HUES6 (cell line): ENCODE measurements at regions not wholly inside any gene's neighbourhood (a gene's known extent, or its start where the extent isn't known, plus 50 kb on each side); places are given as distances from the start of the nearest gene placed in this dataset.
A peak's percentile ranks its signal among the peaks of the same experiment; 100 is the strongest.
"Not testable (repeated sequence)": the region's sequence is repeated elsewhere in the genome, so short reads cannot be mapped to it uniquely, and the experiment has no call there.

Experiments used
- H3K27ac ChIP-seq: 2 replicates; pipeline ENCODE4 v1.7.0; 2013; ENCODE audit warnings: low read depth, mild to moderate bottlenecking, low read length, inconsistent platforms
- H3K27me3 ChIP-seq: 2 replicates; pipeline ENCODE4 v1.6.1; 2013; ENCODE audit warnings: low read length; ENCODE audit not compliant: control insufficient read depth, insufficient read depth
- H3K36me3 ChIP-seq: 2 replicates; pipeline ENCODE4 v1.6.1; 2013; ENCODE audit warnings: low read length; ENCODE audit not compliant: control insufficient read depth, insufficient read depth
- H3K4me1 ChIP-seq: 2 replicates; pipeline ENCODE4 v1.6.1; 2013; ENCODE audit warnings: low read length; ENCODE audit not compliant: control insufficient read depth, insufficient read depth
- H3K4me3 ChIP-seq: 2 replicates; pipeline ENCODE4 v1.5.1; 2013; ENCODE audit warnings: low read depth, low read length
- H3K9ac ChIP-seq: one replicate; pipeline ENCODE4 v1.6.1; 2013; ENCODE audit warnings: mild to moderate bottlenecking, low read length
- H3K9me3 ChIP-seq: 2 replicates; pipeline ENCODE4 v1.6.1; 2013; ENCODE audit warnings: low read depth, low read length; ENCODE audit not compliant: control insufficient read depth, insufficient read depth

DNA sequence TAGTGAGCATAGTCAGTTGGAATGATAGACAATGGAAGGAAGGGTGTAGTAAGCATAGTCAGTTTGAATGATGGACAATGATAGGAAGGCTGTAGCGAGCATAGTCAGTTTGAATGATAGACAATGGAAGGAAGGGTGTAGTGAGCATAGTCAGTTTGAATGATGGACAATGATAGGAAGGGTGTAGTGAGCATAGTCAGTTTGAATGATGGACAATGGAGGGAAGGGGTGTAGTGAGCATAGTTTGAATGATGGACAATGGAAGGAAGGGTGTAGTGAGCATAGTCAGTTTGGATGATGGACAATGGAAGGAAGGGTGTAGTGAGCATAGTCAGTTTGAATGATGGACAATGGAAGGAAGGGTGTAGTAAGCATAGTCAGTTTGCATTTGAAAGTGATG lies 755.8 kb upstream of the TPTE start:
- not testable (repeated sequence) for H3K27ac ChIP-seq, H3K9ac ChIP-seq, H3K4me1 ChIP-seq, H3K27me3 ChIP-seq, H3K36me3 ChIP-seq, H3K4me3 ChIP-seq
- H3K9me3 ChIP-seq = peaks cover 88% of the 10 kb centered on the region

DNA sequence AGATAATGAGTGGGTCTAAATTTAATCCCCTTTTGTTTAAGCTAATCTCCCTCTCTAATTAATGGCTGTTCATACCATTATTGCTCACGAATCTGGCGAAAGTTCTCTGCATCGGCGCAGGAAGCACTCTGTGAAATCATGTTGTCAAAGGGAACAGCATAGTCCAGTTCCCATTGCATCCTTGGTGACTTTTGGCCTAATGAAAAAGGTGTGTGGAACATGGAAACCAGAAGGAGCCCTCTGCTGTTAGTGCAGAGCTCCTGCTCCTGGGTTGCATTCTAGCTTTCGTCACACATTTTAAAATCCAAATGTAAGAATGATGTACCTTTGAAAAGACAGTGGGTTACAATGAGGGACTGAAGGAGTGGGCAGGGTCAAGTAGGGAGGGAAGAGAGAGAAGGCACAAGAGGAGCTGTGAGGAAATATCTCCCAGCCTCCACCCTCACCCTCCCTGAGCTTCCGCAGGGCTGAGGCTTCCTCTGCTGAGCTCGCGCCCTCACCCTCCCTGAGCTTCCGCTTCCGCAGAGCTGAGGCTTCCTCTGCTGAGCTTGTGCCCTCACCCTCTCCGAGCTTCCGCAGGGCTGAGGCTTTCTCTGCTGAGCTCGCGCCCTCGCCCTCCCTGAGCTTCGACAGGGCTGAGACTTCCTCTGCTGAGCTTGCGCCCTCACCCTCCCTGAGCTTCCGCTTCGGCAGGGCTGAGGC lies 754.3 kb upstream of the TPTE start:
- not testable (repeated sequence) for H3K4me1 ChIP-seq, H3K9ac ChIP-seq, H3K36me3 ChIP-seq, H3K27ac ChIP-seq, H3K27me3 ChIP-seq
- H3K9me3 ChIP-seq = peaks cover 89% of the 10 kb centered on the region
- 0 out of 2 replicates have a peak overlapping the region, but pooled peaks have one; percentile 4 for H3K4me3 ChIP-seq

DNA sequence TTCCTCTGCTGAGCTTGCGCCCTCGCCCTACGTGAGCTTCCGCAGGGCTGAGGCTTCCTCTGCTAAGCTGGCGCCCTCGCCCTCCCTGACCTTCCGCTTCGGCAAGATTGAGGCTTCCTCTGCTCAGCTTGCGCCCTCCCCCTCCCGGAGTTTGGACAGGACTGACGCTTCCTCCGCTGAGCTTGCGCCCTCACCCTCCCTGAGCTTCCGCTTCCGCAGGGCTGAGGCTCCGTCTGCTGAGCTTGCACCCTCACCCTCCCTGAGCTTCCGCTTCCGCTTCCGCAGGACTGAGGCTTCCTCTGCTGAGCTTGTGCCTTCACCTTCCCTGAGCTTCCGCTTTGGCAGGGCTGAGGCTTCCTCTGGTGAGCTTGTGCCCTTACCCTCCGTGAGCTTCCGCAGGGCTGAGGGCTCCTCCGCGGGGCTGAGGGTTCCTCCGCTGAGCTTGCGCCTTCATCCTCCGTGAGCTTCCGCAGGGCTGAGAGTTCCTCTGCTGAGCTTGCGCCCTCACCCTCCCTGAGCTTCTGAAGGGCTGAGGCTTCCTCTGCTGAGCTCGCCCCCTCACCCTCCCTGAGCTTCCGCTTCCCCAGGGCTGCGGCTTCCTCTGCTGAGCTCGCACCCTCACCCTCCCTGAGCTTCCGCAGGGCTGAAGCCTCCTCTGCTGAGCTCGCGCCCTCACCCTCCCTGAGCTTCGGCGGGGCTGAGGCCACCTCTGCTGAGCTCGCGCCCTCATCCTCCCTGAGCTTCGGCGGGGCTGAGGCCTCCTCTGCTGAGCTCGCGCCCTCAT lies 753.6 kb upstream of the TPTE start:
- no peaks in the 10 kb centered on the region for H3K4me1 ChIP-seq
- H3K9ac ChIP-seq = no peak overlapping the region
- H3K27ac ChIP-seq = no peak overlapping the region
- peaks cover 91% of the 10 kb centered on the region for H3K9me3 ChIP-seq
- H3K27me3 ChIP-seq = no peaks in the 10 kb centered on the region; the same call in 1 of the 2 replicates
- H3K4me3 ChIP-seq = 0 out of 2 replicates have a peak overlapping the region, but pooled peaks have one; percentile 4
- no peaks in the 10 kb centered on the region for H3K36me3 ChIP-seq

DNA sequence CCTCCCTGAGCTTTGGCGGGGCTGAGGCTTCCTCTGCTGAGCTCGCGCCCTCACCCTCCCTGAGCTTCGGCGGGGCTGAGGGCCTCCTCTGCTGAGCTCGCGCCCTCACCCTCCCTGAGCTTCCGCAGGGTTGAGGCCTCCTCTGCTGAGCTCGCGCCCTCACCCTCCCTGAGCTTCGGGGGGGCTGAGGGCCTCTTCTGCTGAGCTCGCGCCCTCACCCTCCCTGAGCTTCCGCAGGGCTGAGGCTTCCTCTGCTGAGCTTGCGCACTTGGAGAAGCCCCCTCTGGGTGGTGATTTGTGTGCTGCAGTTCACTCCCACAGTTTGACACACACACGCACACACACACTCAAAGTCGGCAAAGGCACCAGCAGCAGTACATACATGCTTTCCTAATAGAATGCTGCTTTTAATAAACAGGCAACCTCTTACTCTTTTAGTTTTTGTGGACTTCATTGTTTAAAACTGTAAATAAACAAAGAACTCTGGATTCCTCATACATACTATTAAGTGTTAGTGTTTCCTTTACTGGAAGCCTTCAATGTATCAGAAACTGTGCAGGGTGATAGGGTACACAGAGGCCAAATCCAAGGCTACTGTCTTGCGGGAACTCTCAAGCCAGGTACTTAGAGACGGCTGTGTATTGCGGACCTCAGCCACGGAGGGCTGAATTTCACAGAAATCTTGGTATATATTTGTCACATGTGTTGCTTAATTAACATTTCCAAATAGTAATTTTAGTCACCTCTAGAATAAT lies 752.8 kb upstream of the TPTE start:
- not testable (repeated sequence) for H3K27me3 ChIP-seq, H3K27ac ChIP-seq, H3K4me1 ChIP-seq, H3K36me3 ChIP-seq, H3K9ac ChIP-seq, H3K4me3 ChIP-seq
- peaks cover 91% of the 10 kb centered on the region for H3K9me3 ChIP-seq

DNA sequence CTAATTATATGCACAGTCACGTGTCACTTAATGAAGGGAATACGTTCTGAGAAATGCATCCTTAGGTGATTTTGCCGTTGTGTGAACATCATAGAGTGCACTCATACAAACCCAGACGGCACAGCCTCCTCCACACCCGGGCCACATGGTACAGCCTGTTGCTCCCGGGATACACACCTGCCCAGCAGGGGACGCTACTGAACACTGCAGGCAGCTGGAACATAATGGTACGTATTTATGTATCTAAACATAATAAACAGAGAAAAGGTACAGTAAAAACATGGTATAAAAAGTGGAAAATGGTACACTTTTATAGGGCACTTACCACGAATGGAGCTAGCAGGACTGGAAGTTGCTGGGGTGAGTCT lies 752.3 kb upstream of the TPTE start:
- H3K9ac ChIP-seq, H3K27ac ChIP-seq, H3K27me3 ChIP-seq, H3K36me3 ChIP-seq, H3K4me3 ChIP-seq, H3K4me1 ChIP-seq: not testable (repeated sequence)
- H3K9me3 ChIP-seq = peaks cover 87% of the 10 kb centered on the region

DNA sequence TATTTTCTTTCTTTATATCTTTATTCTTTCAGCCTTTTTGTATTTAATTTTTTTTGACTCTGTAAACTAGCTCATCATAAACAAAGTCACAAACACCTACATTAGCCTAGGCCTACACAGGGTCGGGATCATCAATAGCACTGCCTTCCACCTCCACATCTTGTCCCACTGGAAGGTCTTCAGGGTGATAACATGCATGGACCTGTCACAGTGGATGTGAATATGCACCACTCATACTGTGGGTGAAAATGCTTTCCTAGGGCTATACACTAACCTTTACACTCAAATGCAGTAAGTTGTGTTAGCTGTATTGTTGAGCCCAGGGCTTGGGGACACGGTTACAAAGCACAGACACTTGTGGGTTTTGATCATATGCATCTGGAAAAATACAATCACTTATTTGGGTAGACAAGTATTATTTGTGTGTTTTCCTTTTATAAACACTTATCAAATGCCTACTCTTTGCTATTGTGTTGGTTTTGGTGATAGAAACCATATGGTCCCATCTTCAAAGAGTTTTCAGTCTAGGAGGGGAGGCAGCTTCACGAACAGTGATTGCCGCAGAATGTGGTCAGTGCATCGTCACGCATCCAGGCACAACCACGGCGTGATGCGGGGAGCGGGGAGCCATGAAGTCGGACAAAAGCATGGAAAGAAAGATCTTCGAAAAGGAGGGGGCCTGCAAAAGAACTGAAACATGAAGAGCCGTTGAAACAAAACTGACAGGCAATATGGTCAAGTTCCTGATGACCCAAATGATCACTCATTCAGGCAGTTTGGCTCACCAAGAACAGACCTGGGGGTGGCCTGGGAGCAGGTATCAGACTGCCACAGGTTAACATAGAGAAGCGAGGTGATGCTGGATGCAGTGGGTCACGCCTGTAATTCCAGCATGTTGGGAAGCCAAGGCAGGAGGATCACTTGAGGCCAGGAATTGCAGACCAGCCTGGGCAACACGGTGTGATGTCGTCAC lies 751.4 kb upstream of the TPTE start:
- not testable (repeated sequence) for H3K36me3 ChIP-seq, H3K4me1 ChIP-seq, H3K27ac ChIP-seq, H3K27me3 ChIP-seq, H3K4me3 ChIP-seq, H3K9ac ChIP-seq
- H3K9me3 ChIP-seq = peaks cover 91% of the 10 kb centered on the region

DNA sequence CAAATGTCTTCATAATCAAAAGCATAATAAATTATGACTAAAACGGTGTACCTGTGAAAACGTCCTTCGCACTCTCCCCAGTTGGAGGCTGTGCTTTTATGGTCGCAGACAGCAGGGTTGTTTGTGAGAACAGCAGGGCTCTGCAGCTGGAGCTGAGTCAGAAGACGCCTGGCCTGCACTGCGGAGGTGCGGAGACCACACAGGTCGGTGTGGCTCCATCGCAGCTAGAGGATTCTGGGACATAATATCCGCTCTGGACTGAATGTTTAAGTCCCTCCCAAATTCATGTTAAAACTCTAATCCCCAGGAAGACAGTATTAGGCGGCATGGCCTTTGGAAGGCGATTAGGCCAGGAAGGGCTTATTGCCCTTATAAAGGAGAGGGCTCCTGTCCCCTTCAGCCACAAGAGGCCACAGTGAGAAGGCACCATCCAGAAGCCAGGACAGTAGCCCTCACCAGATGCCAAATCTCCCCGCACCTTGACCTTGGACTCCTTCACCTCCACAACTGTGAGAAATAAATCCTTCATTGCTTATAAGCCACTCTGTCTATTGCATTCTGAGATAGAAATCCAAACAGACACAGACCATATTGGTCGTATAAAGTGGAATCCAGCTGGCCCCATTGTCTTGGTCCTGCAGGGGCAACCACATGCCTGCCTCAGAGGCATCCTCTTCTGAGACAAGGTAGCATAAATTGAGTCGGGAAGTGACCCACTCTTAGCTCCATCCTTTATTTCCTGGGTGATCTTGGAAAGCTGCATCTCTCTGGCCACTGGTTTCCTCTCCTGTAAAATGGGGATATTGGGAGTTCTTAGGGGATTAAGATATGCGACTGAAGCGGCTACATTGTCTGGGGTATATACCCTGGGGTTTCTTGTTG lies 749.7 kb upstream of the TPTE start:
- not testable (repeated sequence) for H3K4me1 ChIP-seq, H3K27me3 ChIP-seq, H3K9ac ChIP-seq, H3K4me3 ChIP-seq, H3K27ac ChIP-seq, H3K36me3 ChIP-seq
- H3K9me3 ChIP-seq = peaks cover 94% of the 10 kb centered on the region

DNA sequence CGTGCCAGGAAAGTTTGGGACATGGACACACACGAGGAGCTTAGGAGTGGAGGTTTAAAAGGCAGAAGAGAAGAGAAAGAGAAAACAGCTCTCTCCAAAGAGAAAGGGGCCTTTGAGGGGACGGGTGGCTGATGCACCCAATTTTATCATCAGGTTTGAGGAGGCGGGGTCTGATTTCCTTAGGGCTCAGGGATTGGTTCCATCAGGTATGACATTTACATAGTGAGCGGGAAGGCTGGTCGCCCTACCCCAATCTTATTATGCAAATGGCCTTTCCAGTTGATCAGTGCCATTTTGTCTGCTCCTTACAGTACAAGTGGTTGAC lies 749.1 kb upstream of the TPTE start:
- H3K27me3 ChIP-seq = no peaks in the 10 kb centered on the region; the same call in 1 of the 2 replicates
- H3K4me3 ChIP-seq = no peak overlapping the region
- no peaks in the 10 kb centered on the region for H3K36me3 ChIP-seq
- H3K4me1 ChIP-seq = no peaks in the 10 kb centered on the region
- no peak overlapping the region for H3K27ac ChIP-seq
- peaks cover 91% of the 10 kb centered on the region for H3K9me3 ChIP-seq
- H3K9ac ChIP-seq = no peak overlapping the region

DNA sequence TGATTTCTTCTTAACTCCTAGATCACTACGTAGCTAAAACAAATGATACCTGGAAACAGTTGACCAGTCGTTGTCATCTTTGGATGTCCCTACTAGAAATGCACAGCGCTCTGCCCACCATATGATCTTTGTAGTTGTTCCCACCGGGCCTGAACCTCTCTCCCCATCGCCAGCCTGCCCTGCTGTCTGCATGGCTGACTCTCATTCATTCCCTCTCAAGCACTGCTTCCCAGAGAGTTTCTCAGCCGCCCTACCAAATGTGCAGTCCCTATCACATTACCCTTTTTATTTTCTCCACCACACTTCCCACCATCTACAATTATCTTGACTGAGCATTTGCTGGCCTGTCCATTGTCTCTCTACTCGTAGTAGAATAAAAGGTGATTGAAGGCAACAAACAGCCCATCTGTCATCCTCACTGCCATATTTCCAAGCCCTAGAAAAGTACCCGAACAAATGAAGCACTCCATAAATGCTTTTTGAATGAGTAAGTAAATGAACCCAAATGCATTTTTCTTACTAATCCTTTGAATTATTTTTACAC lies 748.4 kb upstream of the TPTE start:
- peaks cover 88% of the 10 kb centered on the region for H3K9me3 ChIP-seq
- not testable (repeated sequence) for H3K4me3 ChIP-seq, H3K36me3 ChIP-seq, H3K27me3 ChIP-seq, H3K4me1 ChIP-seq, H3K9ac ChIP-seq, H3K27ac ChIP-seq

DNA sequence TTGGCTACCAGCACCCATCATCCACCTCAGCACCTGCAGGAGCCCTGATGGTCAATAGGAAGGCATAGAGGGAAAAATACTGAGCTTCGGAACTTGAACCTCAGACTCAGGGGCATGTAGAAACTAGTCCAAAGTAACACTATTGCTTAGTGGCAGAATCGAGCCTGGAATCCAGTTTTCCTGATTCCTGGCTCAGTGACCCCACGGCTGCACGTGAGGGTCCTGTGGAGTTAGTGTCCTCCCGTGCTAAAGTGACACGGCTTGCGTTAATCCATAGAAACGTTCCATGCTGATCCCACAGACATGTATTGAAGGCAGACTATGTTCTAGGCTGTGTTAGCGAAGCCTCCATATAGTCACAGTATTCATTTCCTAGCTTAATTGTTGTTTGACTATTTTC lies 747.0 kb upstream of the TPTE start:
- Histone ChIP-seq H3K4me1 (no peaks in the 10 kb centered on the region; the same call in 1 of the 2 replicates), H3K27ac (no peak overlapping the region), H3K9me3 (peaks cover 87% of the 10 kb centered on the region), H3K27me3 (no peaks in the 10 kb centered on the region), H3K9ac (no peak overlapping the region), H3K4me3 (no peak overlapping the region), H3K36me3 (no peaks in the 10 kb centered on the region)
